GM23338 (cell line): ENCODE measurements at regions not wholly inside any gene's neighbourhood (a gene's known extent, or its start where the extent isn't known, plus 50 kb on each side); places are given as distances from the start of the nearest gene placed in this dataset.

Experiments used
- EZH2phosphoT487 ChIP-seq: fragments of 200-600 bp; sonication (generic); IDR thresholded peaks from one replicate; pipeline ENCODE4 v1.8.1; 2018; ENCODE audit warnings: antibody characterized with exemption; ENCODE audit not compliant: unreplicated experiment
- JUNB ChIP-seq: IDR thresholded peaks from one replicate; pipeline ENCODE4 v1.6.1; 2016; ENCODE audit warnings: antibody characterized with exemption; ENCODE audit not compliant: unreplicated experiment
- NANOG ChIP-seq: IDR thresholded peaks from 2 replicates; pipeline ENCODE4 v1.6.1; 2016; ENCODE audit warnings: antibody characterized with exemption, borderline replicate concordance
- STAT1 ChIP-seq: IDR thresholded peaks from one replicate; pipeline ENCODE4 v1.6.1; 2016; ENCODE audit warnings: antibody characterized with exemption; ENCODE audit not compliant: unreplicated experiment
- ZNF114 ChIP-seq: fragments of 250-450 bp; sonication (Bioruptor Pico); IDR thresholded peaks from 2 replicates; pipeline ENCODE4 v1.5.0; 2020; ENCODE audit warnings: mild to moderate bottlenecking, moderate library complexity
- TF ChIP-seq, protein P1 (sequence below): fragments of 250-450 bp; sonication (Bioruptor Pico); IDR thresholded peaks from 2 replicates; pipeline ENCODE4 v1.5.0; 2020; ENCODE audit warnings: mild to moderate bottlenecking, moderate library complexity
- TF ChIP-seq, protein P2 (sequence below): IDR thresholded peaks from one replicate; pipeline ENCODE4 v1.6.1; 2018; ENCODE audit warnings: antibody characterized with exemption; ENCODE audit not compliant: unreplicated experiment
- TF ChIP-seq, protein P3 (sequence below): IDR thresholded peaks from 2 replicates; pipeline ENCODE4 v1.6.1; 2016; ENCODE audit warnings: antibody characterized with exemption
- TF ChIP-seq, protein P4 (sequence below), 2 experiments: fragments of 200-600 bp in 1 of 2; sonication (generic) in 1 of 2; conservative IDR thresholded peaks; 2 replicates each; pipeline versions ENCODE4 v1.5.1 to v1.6.1; 2016 to 2017; ENCODE audit warnings: antibody characterized with exemption in 2 of 2, low read depth in 2 of 2, mild to moderate bottlenecking in 2 of 2, moderate library complexity in 1 of 2

DNA sequence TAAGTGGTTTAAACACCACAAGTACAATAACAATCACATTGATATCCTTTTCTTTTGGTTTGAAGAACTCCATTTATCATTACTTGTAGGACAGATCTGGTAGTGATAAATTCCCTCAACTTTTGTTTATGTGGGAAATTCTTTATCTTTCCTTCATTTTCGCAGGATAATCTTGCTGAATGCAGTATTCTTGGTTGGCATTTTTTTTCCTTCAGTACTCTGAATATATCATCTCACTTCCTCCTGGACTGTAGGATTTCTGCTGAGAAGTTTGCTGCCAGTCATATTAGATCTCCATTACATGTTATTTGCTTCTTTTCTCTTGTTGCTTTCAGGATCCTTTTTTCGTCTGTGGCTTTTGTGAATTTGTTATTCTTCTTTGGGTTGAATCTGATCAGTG is 179.0 kb upstream of the PLET1 start (continued):
- TF ChIP-seq, protein P1, sequence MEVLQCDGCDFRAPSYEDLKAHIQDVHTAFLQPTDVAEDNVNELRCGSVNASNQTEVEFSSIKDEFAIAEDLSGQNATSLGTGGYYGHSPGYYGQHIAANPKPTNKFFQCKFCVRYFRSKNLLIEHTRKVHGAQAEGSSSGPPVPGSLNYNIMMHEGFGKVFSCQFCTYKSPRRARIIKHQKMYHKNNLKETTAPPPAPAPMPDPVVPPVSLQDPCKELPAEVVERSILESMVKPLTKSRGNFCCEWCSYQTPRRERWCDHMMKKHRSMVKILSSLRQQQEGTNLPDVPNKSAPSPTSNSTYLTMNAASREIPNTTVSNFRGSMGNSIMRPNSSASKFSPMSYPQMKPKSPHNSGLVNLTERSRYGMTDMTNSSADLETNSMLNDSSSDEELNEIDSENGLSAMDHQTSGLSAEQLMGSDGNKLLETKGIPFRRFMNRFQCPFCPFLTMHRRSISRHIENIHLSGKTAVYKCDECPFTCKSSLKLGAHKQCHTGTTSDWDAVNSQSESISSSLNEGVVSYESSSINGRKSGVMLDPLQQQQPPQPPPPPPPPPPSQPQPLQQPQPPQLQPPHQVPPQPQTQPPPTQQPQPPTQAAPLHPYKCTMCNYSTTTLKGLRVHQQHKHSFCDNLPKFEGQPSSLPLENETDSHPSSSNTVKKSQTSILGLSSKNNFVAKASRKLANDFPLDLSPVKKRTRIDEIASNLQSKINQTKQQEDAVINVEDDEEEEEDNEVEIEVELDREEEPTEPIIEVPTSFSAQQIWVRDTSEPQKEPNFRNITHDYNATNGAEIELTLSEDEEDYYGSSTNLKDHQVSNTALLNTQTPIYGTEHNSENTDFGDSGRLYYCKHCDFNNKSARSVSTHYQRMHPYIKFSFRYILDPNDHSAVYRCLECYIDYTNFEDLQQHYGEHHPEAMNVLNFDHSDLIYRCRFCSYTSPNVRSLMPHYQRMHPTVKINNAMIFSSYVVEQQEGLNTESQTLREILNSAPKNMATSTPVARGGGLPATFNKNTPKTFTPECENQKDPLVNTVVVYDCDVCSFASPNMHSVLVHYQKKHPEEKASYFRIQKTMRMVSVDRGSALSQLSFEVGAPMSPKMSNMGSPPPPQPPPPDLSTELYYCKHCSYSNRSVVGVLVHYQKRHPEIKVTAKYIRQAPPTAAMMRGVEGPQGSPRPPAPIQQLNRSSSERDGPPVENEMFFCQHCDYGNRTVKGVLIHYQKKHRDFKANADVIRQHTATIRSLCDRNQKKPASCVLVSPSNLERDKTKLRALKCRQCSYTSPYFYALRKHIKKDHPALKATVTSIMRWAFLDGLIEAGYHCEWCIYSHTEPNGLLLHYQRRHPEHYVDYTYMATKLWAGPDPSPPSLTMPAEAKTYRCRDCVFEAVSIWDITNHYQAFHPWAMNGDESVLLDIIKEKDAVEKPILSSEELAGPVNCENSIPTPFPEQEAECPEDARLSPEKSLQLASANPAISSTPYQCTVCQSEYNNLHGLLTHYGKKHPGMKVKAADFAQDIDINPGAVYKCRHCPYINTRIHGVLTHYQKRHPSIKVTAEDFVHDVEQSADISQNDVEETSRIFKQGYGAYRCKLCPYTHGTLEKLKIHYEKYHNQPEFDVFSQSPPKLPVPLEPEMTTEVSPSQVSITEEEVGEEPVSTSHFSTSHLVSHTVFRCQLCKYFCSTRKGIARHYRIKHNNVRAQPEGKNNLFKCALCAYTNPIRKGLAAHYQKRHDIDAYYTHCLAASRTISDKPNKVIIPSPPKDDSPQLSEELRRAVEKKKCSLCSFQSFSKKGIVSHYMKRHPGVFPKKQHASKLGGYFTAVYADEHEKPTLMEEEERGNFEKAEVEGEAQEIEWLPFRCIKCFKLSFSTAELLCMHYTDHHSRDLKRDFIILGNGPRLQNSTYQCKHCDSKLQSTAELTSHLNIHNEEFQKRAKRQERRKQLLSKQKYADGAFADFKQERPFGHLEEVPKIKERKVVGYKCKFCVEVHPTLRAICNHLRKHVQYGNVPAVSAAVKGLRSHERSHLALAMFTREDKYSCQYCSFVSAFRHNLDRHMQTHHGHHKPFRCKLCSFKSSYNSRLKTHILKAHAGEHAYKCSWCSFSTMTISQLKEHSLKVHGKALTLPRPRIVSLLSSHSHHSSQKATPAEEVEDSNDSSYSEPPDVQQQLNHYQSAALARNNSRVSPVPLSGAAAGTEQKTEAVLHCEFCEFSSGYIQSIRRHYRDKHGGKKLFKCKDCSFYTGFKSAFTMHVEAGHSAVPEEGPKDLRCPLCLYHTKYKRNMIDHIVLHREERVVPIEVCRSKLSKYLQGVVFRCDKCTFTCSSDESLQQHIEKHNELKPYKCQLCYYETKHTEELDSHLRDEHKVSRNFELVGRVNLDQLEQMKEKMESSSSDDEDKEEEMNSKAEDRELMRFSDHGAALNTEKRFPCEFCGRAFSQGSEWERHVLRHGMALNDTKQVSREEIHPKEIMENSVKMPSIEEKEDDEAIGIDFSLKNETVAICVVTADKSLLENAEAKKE (CRISPR knock-in tag), result no peak
- TF ChIP-seq, protein P2, sequence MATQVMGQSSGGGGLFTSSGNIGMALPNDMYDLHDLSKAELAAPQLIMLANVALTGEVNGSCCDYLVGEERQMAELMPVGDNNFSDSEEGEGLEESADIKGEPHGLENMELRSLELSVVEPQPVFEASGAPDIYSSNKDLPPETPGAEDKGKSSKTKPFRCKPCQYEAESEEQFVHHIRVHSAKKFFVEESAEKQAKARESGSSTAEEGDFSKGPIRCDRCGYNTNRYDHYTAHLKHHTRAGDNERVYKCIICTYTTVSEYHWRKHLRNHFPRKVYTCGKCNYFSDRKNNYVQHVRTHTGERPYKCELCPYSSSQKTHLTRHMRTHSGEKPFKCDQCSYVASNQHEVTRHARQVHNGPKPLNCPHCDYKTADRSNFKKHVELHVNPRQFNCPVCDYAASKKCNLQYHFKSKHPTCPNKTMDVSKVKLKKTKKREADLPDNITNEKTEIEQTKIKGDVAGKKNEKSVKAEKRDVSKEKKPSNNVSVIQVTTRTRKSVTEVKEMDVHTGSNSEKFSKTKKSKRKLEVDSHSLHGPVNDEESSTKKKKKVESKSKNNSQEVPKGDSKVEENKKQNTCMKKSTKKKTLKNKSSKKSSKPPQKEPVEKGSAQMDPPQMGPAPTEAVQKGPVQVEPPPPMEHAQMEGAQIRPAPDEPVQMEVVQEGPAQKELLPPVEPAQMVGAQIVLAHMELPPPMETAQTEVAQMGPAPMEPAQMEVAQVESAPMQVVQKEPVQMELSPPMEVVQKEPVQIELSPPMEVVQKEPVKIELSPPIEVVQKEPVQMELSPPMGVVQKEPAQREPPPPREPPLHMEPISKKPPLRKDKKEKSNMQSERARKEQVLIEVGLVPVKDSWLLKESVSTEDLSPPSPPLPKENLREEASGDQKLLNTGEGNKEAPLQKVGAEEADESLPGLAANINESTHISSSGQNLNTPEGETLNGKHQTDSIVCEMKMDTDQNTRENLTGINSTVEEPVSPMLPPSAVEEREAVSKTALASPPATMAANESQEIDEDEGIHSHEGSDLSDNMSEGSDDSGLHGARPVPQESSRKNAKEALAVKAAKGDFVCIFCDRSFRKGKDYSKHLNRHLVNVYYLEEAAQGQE, result no peak
- no peak for TF ChIP-seq JUNB
- no peak for TF ChIP-seq NANOG
- no peak for TF ChIP-seq STAT1
- TF ChIP-seq, protein P3, sequence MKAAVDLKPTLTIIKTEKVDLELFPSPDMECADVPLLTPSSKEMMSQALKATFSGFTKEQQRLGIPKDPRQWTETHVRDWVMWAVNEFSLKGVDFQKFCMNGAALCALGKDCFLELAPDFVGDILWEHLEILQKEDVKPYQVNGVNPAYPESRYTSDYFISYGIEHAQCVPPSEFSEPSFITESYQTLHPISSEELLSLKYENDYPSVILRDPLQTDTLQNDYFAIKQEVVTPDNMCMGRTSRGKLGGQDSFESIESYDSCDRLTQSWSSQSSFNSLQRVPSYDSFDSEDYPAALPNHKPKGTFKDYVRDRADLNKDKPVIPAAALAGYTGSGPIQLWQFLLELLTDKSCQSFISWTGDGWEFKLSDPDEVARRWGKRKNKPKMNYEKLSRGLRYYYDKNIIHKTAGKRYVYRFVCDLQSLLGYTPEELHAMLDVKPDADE, result no peak
- TF ChIP-seq, protein P4, sequence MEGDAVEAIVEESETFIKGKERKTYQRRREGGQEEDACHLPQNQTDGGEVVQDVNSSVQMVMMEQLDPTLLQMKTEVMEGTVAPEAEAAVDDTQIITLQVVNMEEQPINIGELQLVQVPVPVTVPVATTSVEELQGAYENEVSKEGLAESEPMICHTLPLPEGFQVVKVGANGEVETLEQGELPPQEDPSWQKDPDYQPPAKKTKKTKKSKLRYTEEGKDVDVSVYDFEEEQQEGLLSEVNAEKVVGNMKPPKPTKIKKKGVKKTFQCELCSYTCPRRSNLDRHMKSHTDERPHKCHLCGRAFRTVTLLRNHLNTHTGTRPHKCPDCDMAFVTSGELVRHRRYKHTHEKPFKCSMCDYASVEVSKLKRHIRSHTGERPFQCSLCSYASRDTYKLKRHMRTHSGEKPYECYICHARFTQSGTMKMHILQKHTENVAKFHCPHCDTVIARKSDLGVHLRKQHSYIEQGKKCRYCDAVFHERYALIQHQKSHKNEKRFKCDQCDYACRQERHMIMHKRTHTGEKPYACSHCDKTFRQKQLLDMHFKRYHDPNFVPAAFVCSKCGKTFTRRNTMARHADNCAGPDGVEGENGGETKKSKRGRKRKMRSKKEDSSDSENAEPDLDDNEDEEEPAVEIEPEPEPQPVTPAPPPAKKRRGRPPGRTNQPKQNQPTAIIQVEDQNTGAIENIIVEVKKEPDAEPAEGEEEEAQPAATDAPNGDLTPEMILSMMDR (conservative IDR thresholded peaks at IDR 0.05; ENCODE audit: low read depth in 2 of 2), result no peak
- TF ChIP-seq EZH2phosphoT487, result no peak
- TF ChIP-seq ZNF114 (CRISPR knock-in tag), result no peak
